Progenitor cell of endocrine pancreas (in vitro differentiated cells): ENCODE measurements at regions not wholly inside any gene's neighbourhood (a gene's known extent, or its start where the extent isn't known, plus 50 kb on each side); places are given as distances from the start of the nearest gene placed in this dataset.

Experiments used
- DNase-seq: peaks from one replicate; pipeline ENCODE4 v3.0.0; 2021; ENCODE audit warnings: low spot score; ENCODE audit not compliant: unreplicated experiment
- H3K27ac Mint-ChIP-seq: 2 replicates; pipeline ENCODE4 v1.8.0; 2021; ENCODE audit warnings: mild to moderate bottlenecking, moderate library complexity, mixed read lengths
- H3K27me3 Mint-ChIP-seq: 2 replicates; pipeline ENCODE4 v1.8.0; 2021; ENCODE audit warnings: mixed read lengths
- H3K36me3 Mint-ChIP-seq: 2 replicates; pipeline ENCODE4 v1.8.0; 2022; ENCODE audit warnings: mixed read lengths; ENCODE audit not compliant: insufficient read depth
- H3K4me1 Mint-ChIP-seq: 2 replicates; pipeline ENCODE4 v1.8.0; 2021; ENCODE audit warnings: low read depth, mixed read lengths
- H3K4me3 Mint-ChIP-seq: 2 replicates; pipeline ENCODE4 v1.8.0; 2021; ENCODE audit warnings: low read depth, mild to moderate bottlenecking, moderate library complexity, mixed read lengths
- H3K9me3 Mint-ChIP-seq: 2 replicates; pipeline ENCODE4 v1.8.0; 2021; ENCODE audit warnings: low read depth, mixed read lengths
- TF ChIP-seq, protein P1 (sequence below): fragments of 200-600 bp; sonication (generic); IDR thresholded peaks from one replicate; pipeline ENCODE4 v1.5.0; 2021; ENCODE audit warnings: antibody characterized with exemption, mild to moderate bottlenecking; ENCODE audit not compliant: unreplicated experiment

DNA sequence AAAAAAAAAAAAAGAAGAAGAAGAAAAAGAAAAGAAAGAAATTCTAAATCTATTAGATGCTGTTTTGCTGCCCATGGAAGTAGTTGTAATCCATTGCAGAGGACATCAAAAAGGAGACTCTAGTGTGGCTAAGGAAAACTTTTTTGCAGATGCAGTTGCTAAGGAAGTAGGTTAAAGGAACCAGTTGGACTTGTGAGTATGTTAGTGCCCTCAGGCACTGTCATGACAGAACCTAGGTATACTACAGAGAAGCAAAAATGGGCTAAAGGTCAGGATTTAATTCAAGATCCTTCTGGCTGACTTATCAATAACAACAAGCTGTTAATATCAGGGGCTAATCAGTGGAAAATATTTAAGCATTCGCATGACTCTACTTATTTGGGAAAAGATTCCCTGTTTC lies 1571.6 kb upstream of the FLRT2 start:
- peaks cover 5% of the 10 kb centered on the region for H3K9me3 Mint-ChIP-seq
- H3K27me3 Mint-ChIP-seq, result no peaks in the 10 kb centered on the region
- no peak overlapping the region for H3K27ac Mint-ChIP-seq
- DNase-seq, result no peak
- no peaks in the 10 kb centered on the region for H3K36me3 Mint-ChIP-seq
- no peaks in the 10 kb centered on the region for H3K4me1 Mint-ChIP-seq
- TF ChIP-seq, protein P1, sequence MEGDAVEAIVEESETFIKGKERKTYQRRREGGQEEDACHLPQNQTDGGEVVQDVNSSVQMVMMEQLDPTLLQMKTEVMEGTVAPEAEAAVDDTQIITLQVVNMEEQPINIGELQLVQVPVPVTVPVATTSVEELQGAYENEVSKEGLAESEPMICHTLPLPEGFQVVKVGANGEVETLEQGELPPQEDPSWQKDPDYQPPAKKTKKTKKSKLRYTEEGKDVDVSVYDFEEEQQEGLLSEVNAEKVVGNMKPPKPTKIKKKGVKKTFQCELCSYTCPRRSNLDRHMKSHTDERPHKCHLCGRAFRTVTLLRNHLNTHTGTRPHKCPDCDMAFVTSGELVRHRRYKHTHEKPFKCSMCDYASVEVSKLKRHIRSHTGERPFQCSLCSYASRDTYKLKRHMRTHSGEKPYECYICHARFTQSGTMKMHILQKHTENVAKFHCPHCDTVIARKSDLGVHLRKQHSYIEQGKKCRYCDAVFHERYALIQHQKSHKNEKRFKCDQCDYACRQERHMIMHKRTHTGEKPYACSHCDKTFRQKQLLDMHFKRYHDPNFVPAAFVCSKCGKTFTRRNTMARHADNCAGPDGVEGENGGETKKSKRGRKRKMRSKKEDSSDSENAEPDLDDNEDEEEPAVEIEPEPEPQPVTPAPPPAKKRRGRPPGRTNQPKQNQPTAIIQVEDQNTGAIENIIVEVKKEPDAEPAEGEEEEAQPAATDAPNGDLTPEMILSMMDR, result no peak
- no peak overlapping the region for H3K4me3 Mint-ChIP-seq

DNA sequence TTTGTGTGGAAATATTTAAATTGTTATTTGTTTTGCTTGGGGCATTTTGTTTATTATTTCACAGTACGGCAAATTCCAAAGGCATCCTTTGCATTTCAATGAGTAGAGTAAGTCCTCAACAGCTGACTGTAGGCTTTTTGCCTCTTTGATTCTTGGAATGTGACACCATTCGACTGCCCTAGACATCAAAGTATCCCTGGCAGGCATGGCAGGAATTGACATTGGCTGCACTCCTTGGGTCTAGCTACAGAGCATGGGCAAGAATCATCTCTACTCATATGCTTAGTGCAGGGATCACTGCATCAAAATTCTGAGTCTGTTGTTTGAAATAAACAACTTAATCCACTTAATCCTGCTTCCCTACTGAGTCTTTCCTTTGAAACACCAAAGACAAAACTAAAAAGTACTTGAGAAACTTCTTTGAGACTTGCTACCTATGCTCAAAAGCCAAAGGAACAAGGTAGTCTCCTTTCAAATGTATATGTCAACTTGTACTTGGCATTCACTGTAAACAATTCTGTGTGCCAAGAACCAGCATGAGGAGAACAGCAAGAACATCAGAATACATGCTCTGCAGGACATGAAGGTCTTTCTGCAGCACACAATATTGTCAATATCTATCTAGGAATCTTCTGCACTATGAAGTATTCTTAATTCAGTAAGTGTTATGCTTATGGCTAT lies 1569.0 kb upstream of the FLRT2 start:
- Mint-ChIP-seq H3K27me3 (no peaks in the 10 kb centered on the region), H3K9me3 (peaks cover 9% of the 10 kb centered on the region), H3K27ac (no peak overlapping the region), H3K4me1 (no peaks in the 10 kb centered on the region), H3K4me3 (no peak overlapping the region), H3K36me3 (no peaks in the 10 kb centered on the region)
- no peak for DNase-seq
- TF ChIP-seq, protein P1, result no peak

DNA sequence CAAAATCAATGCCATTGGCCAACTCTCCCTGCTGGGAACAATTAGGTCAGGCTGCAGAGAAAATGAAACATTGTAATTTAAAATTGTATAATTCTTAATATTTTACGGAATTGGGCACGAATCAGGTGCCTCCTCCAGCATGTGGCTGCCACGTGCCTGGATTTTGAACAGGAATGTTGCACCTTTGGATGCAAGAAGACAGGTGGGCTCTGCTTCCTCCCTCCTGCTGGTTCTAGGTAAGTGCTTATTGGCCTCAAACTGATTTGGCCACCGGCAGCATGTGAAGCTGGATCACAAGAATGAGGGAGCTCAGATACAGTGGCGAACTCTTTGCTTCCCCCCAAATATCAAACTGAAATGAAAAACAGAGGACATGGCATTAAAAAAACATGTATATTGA lies 1559.9 kb upstream of the FLRT2 start:
- Mint-ChIP-seq H3K27me3 (no peaks in the 10 kb centered on the region), H3K4me3 (no peak overlapping the region), H3K4me1 (peaks cover 16% of the 10 kb centered on the region), H3K9me3 (no peaks in the 10 kb centered on the region), H3K36me3 (no peaks in the 10 kb centered on the region), H3K27ac (no peak overlapping the region)
- DNase-seq, result no peak
- TF ChIP-seq, protein P1, result no peak

DNA sequence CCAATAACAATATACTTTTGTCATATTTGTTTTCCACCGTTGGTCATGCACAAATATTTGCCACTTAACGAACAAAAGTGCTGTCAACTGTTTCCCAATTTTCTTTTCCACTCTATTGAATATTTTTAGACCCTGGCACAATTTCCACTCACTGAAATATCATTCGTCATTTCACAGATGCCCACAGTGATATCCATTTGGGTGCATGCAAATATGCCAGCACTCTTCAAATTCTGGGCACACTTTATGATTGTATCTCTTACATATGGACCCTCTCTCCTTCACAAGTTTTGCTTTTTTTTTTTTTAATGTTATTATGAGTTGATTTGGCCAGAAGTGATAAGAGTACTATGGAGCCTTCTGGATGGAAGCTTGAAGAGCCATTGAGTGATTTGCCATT lies 1557.3 kb upstream of the FLRT2 start:
- H3K36me3 Mint-ChIP-seq, result no peaks in the 10 kb centered on the region
- TF ChIP-seq, protein P1, result no peak
- H3K27ac Mint-ChIP-seq, result no peak overlapping the region
- peaks cover 27% of the 10 kb centered on the region for H3K4me1 Mint-ChIP-seq
- no peaks in the 10 kb centered on the region for H3K27me3 Mint-ChIP-seq
- DNase-seq, result no peak
- H3K9me3 Mint-ChIP-seq, result no peaks in the 10 kb centered on the region
- H3K4me3 Mint-ChIP-seq, result no peak overlapping the region

DNA sequence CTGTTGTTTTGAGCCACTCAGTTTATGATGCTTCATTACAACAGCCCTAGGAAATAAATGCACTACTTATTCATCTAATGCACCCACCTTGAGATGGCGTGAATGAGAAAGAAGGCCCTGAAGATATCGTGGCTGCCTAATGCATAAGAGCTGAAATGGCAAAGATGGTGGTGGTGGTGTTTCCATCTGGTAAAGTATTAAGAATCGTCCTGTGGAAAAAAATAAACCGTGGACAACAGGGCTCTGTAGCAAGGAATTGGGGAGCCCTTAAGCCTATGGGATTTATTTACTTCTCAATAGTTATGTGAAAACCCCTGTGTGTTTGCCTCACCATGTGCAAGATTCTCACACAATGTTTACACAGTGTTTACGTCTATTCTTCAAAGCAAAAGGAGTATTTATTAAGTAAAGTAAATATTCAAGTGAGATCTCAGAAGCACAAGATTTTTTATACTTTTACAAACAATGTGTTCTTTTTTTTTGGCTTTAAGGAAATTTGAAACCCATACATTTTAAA lies 1555.2 kb upstream of the FLRT2 start:
- no peak for DNase-seq
- Mint-ChIP-seq H3K36me3 (no peaks in the 10 kb centered on the region), H3K4me1 (peaks cover 18% of the 10 kb centered on the region), H3K9me3 (no peaks in the 10 kb centered on the region), H3K27me3 (no peaks in the 10 kb centered on the region), H3K27ac (no peak overlapping the region), H3K4me3 (no peak overlapping the region)
- TF ChIP-seq, protein P1, result no peak
